Brain microvascular endothelial cell (primary cell): ENCODE measurements at regions not wholly inside any gene's neighbourhood (a gene's known extent, or its start where the extent isn't known, plus 50 kb on each side); places are given as distances from the start of the nearest gene placed in this dataset.

Source experiments
- DNase-seq: peaks from one replicate; pipeline ENCODE4 v3.0.0-alpha.2; 2020
- H3K27ac ChIP-seq: fragments of 250-450 bp; sonication (Bioruptor Pico); 2 replicates; pipeline ENCODE4 v1.5.1; 2020; ENCODE audit warnings: mild to moderate bottlenecking, moderate library complexity
- H3K27me3 ChIP-seq: fragments of 250-450 bp; sonication (Bioruptor Pico); replicated peaks from 2 replicates; pipeline ENCODE4 v1.5.1; 2020; ENCODE audit warnings: mild to moderate bottlenecking
- H3K36me3 ChIP-seq: fragments of 250-450 bp; sonication (Bioruptor Pico); replicated peaks from 2 replicates; pipeline ENCODE4 v1.5.1; 2020; ENCODE audit warnings: mild to moderate bottlenecking
- H3K4me3 ChIP-seq: 2 replicates; pipeline ENCODE4 v1.5.1; 2011; ENCODE audit warnings: low read depth, mild to moderate bottlenecking, control low read depth, low read length, moderate library complexity
- CTCF ChIP-seq: IDR thresholded peaks from 2 replicates; pipeline ENCODE4 v1.5.1; 2011; ENCODE audit warnings: low read depth, mild to moderate bottlenecking, moderate library complexity, low read length, control low read depth, inconsistent platforms; ENCODE audit errors: missing control alignments
- in situ Hi-C: cut with HindIII; loops from 2 replicates; pipeline ENCODE4 v1.10.0; 2017; ENCODE audit warnings: low sequenced_read_pairs, low pct_ligation_motif_present

- in situ Hi-C loops = no loop called here
- no peaks in the 10 kb centered on the region for H3K36me3 ChIP-seq
- DNase-seq = no peak
- H3K27me3 ChIP-seq = no peaks in the 10 kb centered on the region
- H3K4me3 ChIP-seq = no peak overlapping the region
- no peak for TF ChIP-seq CTCF
- H3K27ac ChIP-seq = no peak overlapping the region
These were observed 166.2 kb downstream of the ZIC5 start for GRCh38 chr13:99805361-99805760.

GRCh38 chr13:99803141-99803540 lies 168.4 kb downstream of the ZIC5 start:
- Histone ChIP-seq H3K27ac (no peak overlapping the region), H3K36me3 (no peaks in the 10 kb centered on the region), H3K27me3 (no peaks in the 10 kb centered on the region), H3K4me3 (no peak overlapping the region)
- no peak for DNase-seq
- in situ Hi-C loops = no loop called here
- no peak for TF ChIP-seq CTCF

DNA sequence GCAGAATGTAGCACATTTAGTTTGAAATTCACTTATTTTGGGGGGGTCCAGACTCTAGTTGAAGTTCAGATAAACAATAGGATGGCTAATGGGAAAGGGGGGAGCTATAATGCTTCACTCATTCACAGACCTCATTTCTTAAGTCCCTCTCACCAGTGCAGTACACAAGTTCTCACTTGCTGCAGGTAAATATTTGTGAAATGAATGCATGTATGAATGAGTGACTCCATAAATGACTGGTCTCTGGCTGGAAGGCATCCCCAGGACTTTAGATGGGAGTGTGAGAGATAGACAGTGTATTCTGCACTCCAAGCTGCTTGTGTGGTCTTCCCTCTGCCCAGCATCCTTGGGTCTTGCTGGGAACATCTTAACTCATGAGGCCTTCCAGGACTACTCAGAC lies 169.2 kb downstream of the ZIC5 start:
- no peak overlapping the region for H3K4me3 ChIP-seq
- no peak overlapping the region for H3K27ac ChIP-seq
- no peak for TF ChIP-seq CTCF
- no peaks in the 10 kb centered on the region for H3K36me3 ChIP-seq
- no peak for DNase-seq
- in situ Hi-C loops = no loop called here
- H3K27me3 ChIP-seq = no peaks in the 10 kb centered on the region

DNA sequence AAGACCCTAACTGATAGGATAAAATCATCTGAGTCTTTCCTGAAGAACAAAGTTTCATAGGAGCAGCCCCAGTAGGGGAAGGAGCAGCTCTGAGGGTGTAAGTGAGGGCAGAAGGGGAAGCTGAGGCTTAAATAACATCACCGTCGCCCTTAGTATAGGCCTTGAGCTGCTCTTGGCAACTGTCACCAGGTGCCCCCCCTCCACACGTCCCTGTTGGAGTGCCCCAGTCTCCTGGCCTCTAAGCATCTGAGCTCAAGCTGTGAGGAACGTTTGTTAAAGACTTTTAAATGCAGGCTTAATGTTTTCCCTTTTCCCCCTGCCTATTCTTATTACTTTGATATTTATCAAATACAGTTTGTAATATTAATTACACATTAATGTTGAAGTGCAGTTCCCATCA lies 170.6 kb downstream of the ZIC5 start:
- TF ChIP-seq CTCF = no peak
- in situ Hi-C loops = no loop called here
- Histone ChIP-seq H3K4me3 (no peak overlapping the region), H3K36me3 (no peaks in the 10 kb centered on the region), H3K27ac (no peak overlapping the region), H3K27me3 (no peaks in the 10 kb centered on the region)
- DNase-seq = no peak

GRCh38 chr13:99800011-99800410 lies 171.6 kb downstream of the ZIC5 start:
- H3K4me3 ChIP-seq = no peak overlapping the region
- no peaks in the 10 kb centered on the region for H3K27me3 ChIP-seq
- H3K36me3 ChIP-seq = no peaks in the 10 kb centered on the region
- in situ Hi-C loops = no loop called here
- no peak for DNase-seq
- no peak overlapping the region for H3K27ac ChIP-seq
- TF ChIP-seq CTCF = no peak

GRCh38 chr13:99798756-99799155 lies 172.8 kb downstream of the ZIC5 start:
- DNase-seq = no peak
- in situ Hi-C loops = no loop called here
- no peak overlapping the region for H3K27ac ChIP-seq
- H3K4me3 ChIP-seq = no peak overlapping the region
- no peaks in the 10 kb centered on the region for H3K27me3 ChIP-seq
- no peak for TF ChIP-seq CTCF
- no peaks in the 10 kb centered on the region for H3K36me3 ChIP-seq
